CD4-positive, CD25-positive, alpha-beta regulatory T cell (primary cell): ENCODE measurements at regions not wholly inside any gene's neighbourhood (a gene's known extent, or its start where the extent isn't known, plus 50 kb on each side); places are given as distances from the start of the nearest gene placed in this dataset.

ENCODE experiments used
- ATAC-seq, 2 donors: fragments of 150-1000 bp; cut with Tn5 transposase; one replicate each; pipeline ENCODE4 v1.10.0; 2021; ENCODE audit warnings: low read depth in 2 of 2, moderate number of reproducible peaks in 2 of 2, moderate library complexity in 1 of 2
- DNase-seq, 3 donors: peaks; one replicate each; pipeline versions ENCODE4 v3.0.0 to v3.0.0-alpha.2; 2012 to 2022; ENCODE audit warnings: mixed read lengths in 1 of 3
- H3K27ac ChIP-seq: one replicate; pipeline ENCODE4 v1.7.0; 2013; ENCODE audit warnings: mild to moderate bottlenecking, low read length; ENCODE audit not compliant: insufficient read depth, poor library complexity, severe bottlenecking
- H3K27me3 ChIP-seq: one replicate; pipeline ENCODE4 v1.7.0; 2013; ENCODE audit warnings: low read length; ENCODE audit not compliant: control insufficient read depth, insufficient read depth
- H3K36me3 ChIP-seq: one replicate; pipeline ENCODE4 v1.7.0; 2013; ENCODE audit warnings: mild to moderate bottlenecking, low read length, moderate library complexity; ENCODE audit not compliant: control insufficient read depth, insufficient read depth
- H3K4me1 ChIP-seq: 2 replicates; pipeline ENCODE4 v1.7.0; 2013; ENCODE audit warnings: mild to moderate bottlenecking, low read length; ENCODE audit not compliant: insufficient read depth, control insufficient read depth, poor library complexity, severe bottlenecking
- H3K4me3 ChIP-seq: one replicate; pipeline ENCODE4 v1.7.0; 2013; ENCODE audit warnings: low read depth, mild to moderate bottlenecking, low read length, moderate library complexity
- H3K9me3 ChIP-seq, 2 experiments: 1 replicate in 1 of 2; 2 replicates in 1 of 2; pipeline ENCODE4 v1.7.0; 2013; ENCODE audit warnings: low read length in 2 of 2, mild to moderate bottlenecking in 1 of 2, moderate library complexity in 1 of 2; ENCODE audit not compliant: control insufficient read depth in 2 of 2
- H3K27ac Mint-ChIP-seq, 3 donors: one replicate each; pipeline ENCODE4 v1.8.0; 2020 to 2022; ENCODE audit warnings: mild to moderate bottlenecking in 3 of 3, mixed read lengths in 3 of 3, moderate library complexity in 2 of 3
- H3K27me3 Mint-ChIP-seq: one replicate; pipeline ENCODE4 v1.8.0; 2022; ENCODE audit warnings: mild to moderate bottlenecking, mixed read lengths
- H3K36me3 Mint-ChIP-seq: one replicate; pipeline ENCODE4 v1.8.0; 2020; ENCODE audit warnings: mixed read lengths
- H3K4me1 Mint-ChIP-seq, 4 donors: one replicate each; pipeline ENCODE4 v1.8.0; 2020 to 2022; ENCODE audit warnings: mixed read lengths in 4 of 4, mild to moderate bottlenecking in 1 of 4
- H3K4me3 Mint-ChIP-seq, 4 donors: one replicate each; pipeline ENCODE4 v1.8.0; 2020 to 2022; ENCODE audit warnings: mild to moderate bottlenecking in 4 of 4, mixed read lengths in 4 of 4, moderate library complexity in 3 of 4
- H3K9me3 Mint-ChIP-seq, 7 donors: one replicate each; pipeline ENCODE4 v1.8.0; 2020 to 2022; ENCODE audit warnings: mixed read lengths in 7 of 7, mild to moderate bottlenecking in 3 of 7, moderate library complexity in 2 of 7

GRCh38 chr15:46260937-46261336, 626.1 kb downstream of the SQOR start:
- Histone ChIP-seq H3K27ac (no peak overlapping the region), H3K4me3 (no peak overlapping the region), H3K36me3 (no peaks in the 10 kb centered on the region), H3K4me1 (no peaks in the 10 kb centered on the region), H3K27me3 (no peaks in the 10 kb centered on the region), H3K9me3 (peaks cover 0 to 4% of the 10 kb centered on the region in 2 experiments)
- DNase-seq = no peak
- H3K27ac Mint-ChIP-seq = no peak overlapping the region
- H3K36me3 Mint-ChIP-seq = no peaks in the 10 kb centered on the region
- H3K4me3 Mint-ChIP-seq = no peak overlapping the region
- no peaks in the 10 kb centered on the region for H3K4me1 Mint-ChIP-seq
- no peaks in the 10 kb centered on the region for H3K27me3 Mint-ChIP-seq
- no peak for ATAC-seq
- peaks cover 0 to 7% (median 4%) of the 10 kb centered on the region in 7 donors for H3K9me3 Mint-ChIP-seq

- no peaks in the 10 kb centered on the region for H3K27me3 ChIP-seq
- no peaks in the 10 kb centered on the region for H3K4me1 Mint-ChIP-seq
- no peaks in the 10 kb centered on the region for H3K27me3 Mint-ChIP-seq
- peaks cover 0 to 4% of the 10 kb centered on the region in 2 experiments for H3K9me3 ChIP-seq
- no peak overlapping the region for H3K4me3 ChIP-seq
- DNase-seq = no peak
- no peak overlapping the region for H3K27ac Mint-ChIP-seq
- H3K4me1 ChIP-seq = no peaks in the 10 kb centered on the region
- H3K36me3 Mint-ChIP-seq = no peaks in the 10 kb centered on the region
- no peaks in the 10 kb centered on the region for H3K36me3 ChIP-seq
- H3K4me3 Mint-ChIP-seq = no peak overlapping the region
- H3K27ac ChIP-seq = no peak overlapping the region
- peaks cover 0 to 7% (median 4%) of the 10 kb centered on the region in 7 donors for H3K9me3 Mint-ChIP-seq
- ATAC-seq = no peak
These were observed 631.0 kb downstream of the SQOR start for GRCh38 chr15:46265664-46266347.

- ATAC-seq = no peak
- Mint-ChIP-seq H3K27me3 (no peaks in the 10 kb centered on the region), H3K4me1 (no peaks in the 10 kb centered on the region), H3K36me3 (no peaks in the 10 kb centered on the region), H3K9me3 (peaks cover 0 to 7% (median 4%) of the 10 kb centered on the region in 7 donors), H3K4me3 (peak overlapping the region in 1 of 4 donors; percentile 63), H3K27ac (no peak overlapping the region)
- no peak overlapping the region for H3K27ac ChIP-seq
- no peaks in the 10 kb centered on the region for H3K4me1 ChIP-seq
- peaks cover 0 to 4% of the 10 kb centered on the region in 2 experiments for H3K9me3 ChIP-seq
- no peaks in the 10 kb centered on the region for H3K36me3 ChIP-seq
- H3K4me3 ChIP-seq = no peak overlapping the region
- no peaks in the 10 kb centered on the region for H3K27me3 ChIP-seq
- DNase-seq = no peak
These were observed 631.8 kb downstream of the SQOR start for GRCh38 chr15:46266661-46267060.

- Mint-ChIP-seq H3K4me3 (no peak overlapping the region), H3K36me3 (no peaks in the 10 kb centered on the region), H3K9me3 (peaks cover 0 to 10% (median 5%) of the 10 kb centered on the region in 7 donors), H3K27ac (no peak overlapping the region), H3K4me1 (no peaks in the 10 kb centered on the region), H3K27me3 (no peaks in the 10 kb centered on the region)
- DNase-seq = no peak
- ATAC-seq = no peak
- Histone ChIP-seq H3K9me3 (no peaks in the 10 kb centered on the region), H3K36me3 (no peaks in the 10 kb centered on the region), H3K4me3 (no peak overlapping the region), H3K4me1 (no peaks in the 10 kb centered on the region), H3K27ac (no peak overlapping the region), H3K27me3 (no peaks in the 10 kb centered on the region)
These were observed 635.8 kb downstream of the SQOR start for GRCh38 chr15:46270481-46271147.

- Histone ChIP-seq H3K36me3 (no peaks in the 10 kb centered on the region), H3K4me1 (no peaks in the 10 kb centered on the region), H3K9me3 (no peaks in the 10 kb centered on the region), H3K27me3 (no peaks in the 10 kb centered on the region), H3K27ac (no peak overlapping the region), H3K4me3 (no peak overlapping the region)
- DNase-seq (no peak), ATAC-seq (no peak)
- Mint-ChIP-seq H3K4me3 (no peak overlapping the region), H3K4me1 (no peaks in the 10 kb centered on the region), H3K36me3 (no peaks in the 10 kb centered on the region), H3K9me3 (peaks cover 2 to 6% (median 4%) of the 10 kb centered on the region in 7 donors), H3K27ac (no peak overlapping the region), H3K27me3 (no peaks in the 10 kb centered on the region)
These were observed 640.9 kb downstream of the SQOR start for GRCh38 chr15:46275701-46276100.

- no peak overlapping the region for H3K27ac ChIP-seq
- Mint-ChIP-seq H3K4me1 (no peaks in the 10 kb centered on the region), H3K4me3 (no peak overlapping the region), H3K27me3 (no peaks in the 10 kb centered on the region), H3K27ac (no peak overlapping the region), H3K36me3 (no peaks in the 10 kb centered on the region), H3K9me3 (peaks cover 2 to 6% (median 4%) of the 10 kb centered on the region in 7 donors)
- H3K4me3 ChIP-seq = no peak overlapping the region
- no peaks in the 10 kb centered on the region for H3K4me1 ChIP-seq
- H3K36me3 ChIP-seq = no peaks in the 10 kb centered on the region
- H3K9me3 ChIP-seq = no peaks in the 10 kb centered on the region
- DNase-seq (no peak), ATAC-seq (no peak)
- H3K27me3 ChIP-seq = no peaks in the 10 kb centered on the region
These were observed 642.6 kb downstream of the SQOR start for GRCh38 chr15:46277451-46277850.

- Mint-ChIP-seq H3K27ac (no peak overlapping the region), H3K4me1 (no peaks in the 10 kb centered on the region), H3K9me3 (peaks cover under 1 to 6% (median 4%) of the 10 kb centered on the region in 7 donors), H3K4me3 (no peak overlapping the region), H3K27me3 (no peaks in the 10 kb centered on the region), H3K36me3 (no peaks in the 10 kb centered on the region)
- Histone ChIP-seq H3K27ac (no peak overlapping the region), H3K9me3 (no peaks in the 10 kb centered on the region), H3K4me3 (no peak overlapping the region), H3K27me3 (no peaks in the 10 kb centered on the region), H3K36me3 (no peaks in the 10 kb centered on the region), H3K4me1 (no peaks in the 10 kb centered on the region)
- ATAC-seq (no peak), DNase-seq (no peak)
These were observed 643.2 kb downstream of the SQOR start for GRCh38 chr15:46278062-46278461.
